ENCODE measurements at regions not wholly inside any gene's neighbourhood (a gene's known extent, or its start where the extent isn't known, plus 50 kb on each side); places are given as distances from the start of the nearest gene placed in this dataset.
"Not testable (repeated sequence)": the region's sequence is repeated elsewhere in the genome, so short reads cannot be mapped to it uniquely, and the experiment has no call there.

- no peak for DNase-seq
Observed at GRCh38 chrX:45628041-45628440, 427.4 kb upstream of the DIPK2B start.

GRCh38 chrX:45623266-45623665 is 422.6 kb upstream of the DIPK2B start:
- no peak for DNase-seq

GRCh38 chrX:45622538-45622937 is 421.9 kb upstream of the DIPK2B start:
- DNase-seq = no peak

- no peak for DNase-seq
Observed at GRCh38 chrX:45622042-45622423, 421.4 kb upstream of the DIPK2B start.

GRCh38 chrX:45621376-45622041 is 420.8 kb upstream of the DIPK2B start:
- DNase-seq = no peak

- DNase-seq = no peak
Observed at GRCh38 chrX:45619290-45619689, 418.6 kb upstream of the DIPK2B start.

GRCh38 chrX:45615591-45615990 is 414.9 kb upstream of the DIPK2B start:
- DNase-seq = not testable (repeated sequence)

- no peak for DNase-seq
Observed at GRCh38 chrX:45614853-45615252, 414.2 kb upstream of the DIPK2B start.

- DNase-seq = no peak
Observed at GRCh38 chrX:45602151-45602550, 401.5 kb upstream of the DIPK2B start.

- DNase-seq = no peak
Observed at GRCh38 chrX:45601052-45601451, 400.4 kb upstream of the DIPK2B start.

- no peak for DNase-seq
Observed at GRCh38 chrX:45598861-45599260, 398.2 kb upstream of the DIPK2B start.

- no peak for DNase-seq
Observed at GRCh38 chrX:45596188-45596808, 395.6 kb upstream of the DIPK2B start.

GRCh38 chrX:45592101-45592500 is 391.4 kb upstream of the DIPK2B start:
- no peak for DNase-seq

GRCh38 chrX:45591650-45592049 is 391.0 kb upstream of the DIPK2B start:
- no peak for DNase-seq

- DNase-seq = no peak
Observed at GRCh38 chrX:45584717-45585116, 384.0 kb upstream of the DIPK2B start.

GRCh38 chrX:45577361-45577760 is 376.7 kb upstream of the DIPK2B start:
- DNase-seq = no peak

- no peak for DNase-seq
Observed at GRCh38 chrX:45571453-45571852, 370.8 kb upstream of the DIPK2B start.

GRCh38 chrX:45566456-45566855 is 365.8 kb upstream of the DIPK2B start:
- no peak for DNase-seq

- DNase-seq = no peak
Observed at GRCh38 chrX:45557387-45557786, 356.7 kb upstream of the DIPK2B start.

GRCh38 chrX:45554736-45555135 is 354.1 kb upstream of the DIPK2B start:
- DNase-seq = no peak

- no peak for DNase-seq
Observed at GRCh38 chrX:45553417-45553816, 352.7 kb upstream of the DIPK2B start.

- DNase-seq = not testable (repeated sequence)
Observed at GRCh38 chrX:45546697-45547096, 346.0 kb upstream of the DIPK2B start.

- no peak for DNase-seq
Observed at GRCh38 chrX:45540181-45540580, 339.5 kb upstream of the DIPK2B start.

- DNase-seq = no peak
Observed at GRCh38 chrX:45537936-45538335, 337.3 kb upstream of the DIPK2B start.

- DNase-seq = no peak
Observed at GRCh38 chrX:45527834-45528233, 327.2 kb upstream of the DIPK2B start.
